ENCODE measurements at regions not wholly inside any gene's neighbourhood (a gene's known extent, or its start where the extent isn't known, plus 50 kb on each side); places are given as distances from the start of the nearest gene placed in this dataset.

- TF ChIP-seq DEAF1 (CRISPR knock-in tag; IDR thresholded peaks at IDR 0.05) (no peak), MCM3 (IDR thresholded peaks at IDR 0.05) (no peak), C11orf30 (IDR thresholded peaks at IDR 0.05; ENCODE audit: low read depth) (no peak), ZNF24 (IDR thresholded peaks at IDR 0.05) (no peak), MXD1 (CRISPR knock-in tag; IDR thresholded peaks at IDR 0.05; ENCODE audit: borderline replicate concordance, poor library complexity, severe bottlenecking) (no peak), USF1 (CRISPR knock-in tag; IDR thresholded peaks at IDR 0.05) (no peak), ZBTB12 (CRISPR knock-in tag; IDR thresholded peaks at IDR 0.05) (no peak)
Observed at GRCh38 chr3:21835264-21835663, 84.3 kb upstream of the ZNF385D start (continued).

- WGBS (ENCODE audit: insufficient coverage, low coverage, missing lambda C conversion rate), result 2% methylated on average over 4 of the region's 4 CpGs
- no peak for TF ChIP-seq MNT (conservative IDR thresholded peaks at IDR 0.05)
- TF ChIP-seq MTA2 (IDR thresholded peaks at IDR 0.05; ENCODE audit: low read depth), result no peak
- TF ChIP-seq ELF2 (CRISPR knock-in tag; IDR thresholded peaks at IDR 0.05), result no peak
- no peak for TF ChIP-seq ETV5 (CRISPR knock-in tag; IDR thresholded peaks at IDR 0.05; ENCODE audit: low read depth)
- no peak for TF ChIP-seq E2F3 (CRISPR knock-in tag; IDR thresholded peaks at IDR 0.05)
- no peak for TF ChIP-seq PHF21A (IDR thresholded peaks at IDR 0.05; ENCODE audit: borderline replicate concordance, low read depth)
- no peak for TF ChIP-seq ZC3H11A (IDR thresholded peaks at IDR 0.05; ENCODE audit: low read depth, low read length)
- TF ChIP-seq ZBTB5 (IDR thresholded peaks at IDR 0.05), result no peak
Observed at GRCh38 chr3:21836227-21836626, 85.2 kb upstream of the ZNF385D start.

More at GRCh38 chr3:21836227-21836626, 85.2 kb upstream of the ZNF385D start:
- Histone ChIP-seq H3K4me2 (ENCODE audit: insufficient read depth, low read length) (no peak overlapping the region), H3K36me3 (ENCODE audit: control insufficient read depth, insufficient read depth, low read length) (no peaks in the 10 kb centered on the region), H3K9me1 (ENCODE audit: control insufficient read depth, insufficient read depth, low read length) (no peaks in the 10 kb centered on the region), H3K27ac (ENCODE audit: extremely low read depth, low read depth, low read length) (no peak overlapping the region), H3K9me3 (replicated peaks; ENCODE audit: control insufficient read depth, insufficient read depth, low read depth, low read length) (no peaks in the 10 kb centered on the region; the same call in 1 of the 2 replicates), H3K4me1 (replicated peaks in 1 of 2; ENCODE audit: control insufficient read depth in 2 of 2, insufficient read depth in 2 of 2, low read length in 2 of 2) (no peaks in the 10 kb centered on the region), H2AFZ (ENCODE audit: low read depth, low read length) (no peak overlapping the region), H3K4me3 (no peak overlapping the region), H4K20me1 (replicated peaks; ENCODE audit: control insufficient read depth, insufficient read depth, low read length) (no peaks in the 10 kb centered on the region), H3K27me3 (ENCODE audit: control insufficient read depth in 2 of 2, insufficient read depth in 2 of 2, low read length in 2 of 2) (no peaks in the 10 kb centered on the region), H3K79me2 (ENCODE audit: control insufficient read depth, insufficient read depth, low read length) (no peaks in the 10 kb centered on the region), H3K9ac (ENCODE audit: insufficient read depth in 1 of 2, low read depth in 2 of 2, low read length in 2 of 2) (no peak overlapping the region)
- ATAC-seq (no peak), DNase-seq (ENCODE audit: extremely low read depth in 1 of 4, low spot score in 3 of 4) (no peak), FAIRE-seq (no peak)
- in situ Hi-C loops (cut with MboI) (no loop called here), intact Hi-C loops (cut with micrococcal nuclease) (no loop called here)
- CTCF ChIA-PET (ENCODE audit: low intra/inter-chr PET ratio), result interaction anchor here (0.7 kb wide), 1 partner anchor 1506 kb away, joined by 3 read pairs; no protein-coding TSS in a partner anchor
- no TSS peak for BruUV-seq (replicated peaks)
- POLR2A ChIA-PET, result interaction anchor here (0.6 kb wide), 1 partner anchor 96 kb away, joined by 4 read pairs; no protein-coding TSS in a partner anchor
